CD4-positive, alpha-beta T cell treated with Interleukin-17A for 4 hours (primary cell): ENCODE measurements at regions not wholly inside any gene's neighbourhood (a gene's known extent, or its start where the extent isn't known, plus 50 kb on each side); places are given as distances from the start of the nearest gene placed in this dataset.
"Not testable (repeated sequence)": the region's sequence is repeated elsewhere in the genome, so short reads cannot be mapped to it uniquely, and the experiment has no call there.

Experiments used
- DNase-seq: peaks from one replicate; pipeline ENCODE4 v3.0.0-alpha.2; 2020; ENCODE audit warnings: mixed read lengths

DNA sequence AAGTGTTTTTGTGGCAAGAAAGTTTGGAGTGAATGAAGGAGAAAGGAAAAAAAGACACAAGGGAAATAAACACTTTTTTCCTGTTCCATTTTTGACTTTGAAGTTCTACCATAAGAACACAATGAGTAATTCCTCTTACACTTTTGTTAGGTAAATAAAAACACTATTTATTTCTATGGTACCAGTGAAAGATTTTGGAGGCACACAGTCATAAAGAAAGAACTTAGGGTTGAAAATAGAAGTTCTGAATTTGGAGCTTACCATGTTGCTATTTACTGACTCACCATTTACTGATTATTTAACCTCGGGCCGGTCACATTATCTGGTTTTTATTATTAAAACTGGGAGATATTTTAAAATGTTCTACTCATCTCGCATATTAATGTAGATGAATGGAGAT is 367.8 kb downstream of the TLE1 start:
- DNase-seq = no peak

DNA sequence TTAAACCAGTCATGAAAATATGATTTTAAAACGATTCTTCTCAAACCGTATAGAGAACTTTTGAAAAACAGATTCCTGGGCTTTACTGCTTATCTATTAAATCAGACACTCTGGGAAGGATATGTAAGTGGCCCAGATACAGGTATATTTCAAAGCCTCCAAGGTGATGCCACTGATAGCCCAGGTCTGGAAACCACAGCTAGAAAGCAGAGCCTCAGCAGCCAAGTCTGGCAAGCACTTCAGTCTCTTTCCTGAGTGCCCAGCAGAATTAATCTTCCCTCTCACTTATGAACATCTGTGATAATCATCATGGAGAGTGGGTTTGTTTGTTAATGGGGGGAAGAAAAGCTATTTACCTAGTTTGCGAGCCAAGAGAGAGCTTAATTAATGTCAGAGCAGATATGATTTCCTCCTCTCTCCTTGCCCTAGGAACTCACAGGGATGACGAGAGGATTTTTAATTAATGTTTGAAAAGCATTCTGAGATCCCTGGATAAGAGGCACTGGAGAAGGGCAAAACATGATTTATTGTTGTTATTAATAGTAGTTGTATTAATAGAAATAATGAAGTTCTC is 368.4 kb downstream of the TLE1 start:
- no peak for DNase-seq

- no peak for DNase-seq
These were observed 370.8 kb downstream of the TLE1 start for GRCh38 chr9:81318571-81318970.

DNA sequence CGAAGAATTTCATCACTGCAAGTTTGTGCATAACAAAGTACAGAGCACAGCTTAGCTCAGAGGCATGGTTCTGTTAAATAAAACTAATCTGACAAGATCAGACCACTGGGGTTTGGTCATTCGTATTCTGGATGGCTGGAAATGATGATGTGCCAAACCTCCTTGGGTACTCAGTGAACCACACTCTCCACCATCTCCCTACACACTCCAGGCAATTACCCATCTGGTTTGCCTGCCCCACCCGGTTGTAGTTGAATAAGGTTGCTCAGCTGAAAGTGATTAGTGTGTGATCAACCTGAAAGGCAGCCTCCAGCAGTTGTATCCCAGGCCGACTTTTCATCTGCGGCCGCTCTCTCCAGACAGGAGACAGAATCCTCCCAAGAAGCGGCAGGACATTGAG is 371.4 kb downstream of the TLE1 start:
- no peak for DNase-seq

DNA sequence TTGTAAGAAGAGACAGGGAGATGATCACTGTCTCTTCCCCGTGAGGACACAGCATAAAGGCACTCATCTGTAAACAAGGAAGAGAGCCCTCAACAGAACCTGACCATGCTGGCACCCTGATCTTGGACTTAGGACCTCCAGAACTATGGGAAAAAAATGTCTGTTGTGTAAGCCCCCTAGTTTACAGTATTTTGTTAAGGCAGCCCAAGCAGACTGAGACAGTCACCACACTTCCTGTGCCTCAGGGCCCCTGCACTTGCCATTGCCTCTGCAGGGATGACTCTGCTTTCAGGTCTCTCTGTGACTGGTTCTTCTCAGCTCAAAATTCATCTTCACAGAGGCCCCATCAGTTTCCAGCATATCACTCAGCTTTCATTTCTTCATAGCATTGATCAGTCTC is 372.1 kb downstream of the TLE1 start:
- no peak for DNase-seq

DNA sequence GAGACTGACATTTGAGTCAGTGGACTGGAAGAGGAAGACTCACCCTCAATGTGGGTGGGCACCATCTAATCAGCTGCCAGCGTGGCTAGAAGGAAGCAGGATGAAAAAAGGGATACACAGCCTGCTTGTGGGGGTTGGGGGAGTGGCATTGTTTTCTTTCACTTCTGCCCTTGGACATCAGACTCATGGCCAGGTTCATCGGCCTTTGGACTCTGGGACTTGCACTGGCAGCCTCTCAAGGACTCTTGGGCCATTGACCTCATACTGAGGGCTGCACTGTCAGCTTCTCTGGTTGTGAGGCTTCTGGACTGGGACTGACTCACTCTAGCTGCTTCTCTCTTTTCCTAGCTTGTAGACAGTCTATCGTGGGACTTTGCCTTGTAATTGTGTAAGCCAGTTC is 374.9 kb downstream of the TLE1 start:
- DNase-seq = no peak

DNA sequence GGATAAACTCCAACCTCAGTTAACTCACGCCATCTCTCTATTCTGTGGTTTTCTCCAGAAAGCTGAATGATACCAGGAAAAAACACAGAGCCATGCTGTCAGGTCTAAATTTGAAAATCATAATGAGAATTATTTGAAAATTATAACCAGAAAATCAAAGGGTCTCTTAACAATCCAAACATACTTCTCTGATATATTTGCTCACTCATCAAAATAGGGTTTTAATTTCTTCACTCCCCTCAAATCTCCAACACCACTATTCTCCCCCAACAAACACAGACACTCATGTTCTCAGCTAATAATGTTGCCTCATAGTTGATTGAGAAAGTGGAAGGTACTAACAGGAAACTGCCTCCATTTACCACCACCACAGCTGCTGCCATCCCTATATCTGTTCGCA is 375.5 kb downstream of the TLE1 start:
- no peak for DNase-seq

DNA sequence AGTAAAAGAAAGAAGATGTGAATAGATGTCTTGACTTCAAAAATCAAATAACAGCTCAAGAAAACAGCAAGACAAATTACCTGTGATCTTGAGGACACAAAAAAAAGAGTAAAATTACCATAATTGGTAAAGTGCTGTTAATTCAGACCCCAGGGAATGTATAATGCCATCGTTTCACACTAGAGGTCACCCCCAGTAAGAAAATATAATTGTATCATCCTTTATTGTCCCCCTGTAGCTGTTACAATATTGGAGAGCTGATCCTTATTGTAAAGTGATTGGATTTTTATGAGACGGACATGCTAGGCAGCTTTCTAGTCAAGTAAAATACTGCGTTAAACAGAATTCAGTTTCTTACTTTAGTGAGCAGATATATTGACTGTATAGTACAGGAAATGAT is 377.0 kb downstream of the TLE1 start:
- DNase-seq = no peak

DNA sequence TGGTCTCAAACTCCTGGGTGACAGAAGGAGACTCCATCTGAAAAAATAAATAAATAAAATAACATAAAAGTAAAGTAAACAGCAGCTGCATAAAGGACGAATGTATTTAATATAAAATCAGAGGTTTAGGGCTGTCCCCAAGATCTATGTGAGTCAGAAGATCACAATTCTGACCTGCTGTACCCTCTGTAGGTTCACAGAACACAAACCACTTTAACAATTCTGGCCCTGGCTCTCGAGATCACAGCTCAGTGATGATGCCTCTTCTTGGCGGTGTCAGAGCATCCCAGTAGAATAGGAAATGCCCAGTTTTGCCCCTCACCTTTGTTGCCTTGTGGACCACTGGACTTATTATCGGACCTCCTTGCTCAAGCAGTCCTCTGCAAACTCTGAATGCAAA is 380.9 kb downstream of the TLE1 start:
- DNase-seq = no peak

- not testable (repeated sequence) for DNase-seq
These were observed 381.6 kb downstream of the TLE1 start for GRCh38 chr9:81307791-81308190.

DNA sequence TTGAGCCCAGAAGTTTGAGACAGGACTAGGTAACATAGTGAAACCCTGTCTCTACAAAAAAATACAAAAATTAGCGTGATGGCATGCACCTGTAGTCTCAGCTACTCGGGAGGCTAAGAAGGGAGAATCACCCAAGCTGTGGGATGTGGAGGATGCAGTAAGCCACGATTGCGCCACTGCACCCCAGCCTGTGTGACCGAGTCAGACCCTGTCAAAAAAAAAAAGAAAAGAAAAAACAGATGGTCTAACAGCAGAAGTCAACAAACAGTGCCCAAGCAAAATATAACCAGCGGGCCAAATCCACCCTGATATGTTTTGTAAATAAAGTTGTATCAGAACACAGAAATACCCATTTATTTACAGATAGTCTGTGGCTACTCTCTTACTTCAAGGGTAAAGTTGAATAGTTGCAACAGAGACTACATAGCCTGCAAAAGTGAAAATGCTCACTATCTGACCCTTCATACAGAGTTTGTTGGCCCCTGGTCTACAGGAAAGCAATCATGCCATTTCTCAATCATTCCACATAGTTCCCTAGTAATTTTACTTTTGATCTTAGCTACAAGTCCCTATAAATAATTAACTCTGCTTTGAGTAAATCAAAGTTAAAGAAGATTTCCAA is 383.7 kb downstream of the TLE1 start:
- no peak for DNase-seq

- no peak for DNase-seq
These were observed 385.7 kb downstream of the TLE1 start for GRCh38 chr9:81303658-81304057.

- no peak for DNase-seq
These were observed 395.7 kb downstream of the TLE1 start for GRCh38 chr9:81293651-81294050.

GRCh38 chr9:81292056-81292805 is 397.1 kb downstream of the TLE1 start:
- no peak for DNase-seq

- no peak for DNase-seq
These were observed 399.7 kb downstream of the TLE1 start for GRCh38 chr9:81289622-81290021.

DNA sequence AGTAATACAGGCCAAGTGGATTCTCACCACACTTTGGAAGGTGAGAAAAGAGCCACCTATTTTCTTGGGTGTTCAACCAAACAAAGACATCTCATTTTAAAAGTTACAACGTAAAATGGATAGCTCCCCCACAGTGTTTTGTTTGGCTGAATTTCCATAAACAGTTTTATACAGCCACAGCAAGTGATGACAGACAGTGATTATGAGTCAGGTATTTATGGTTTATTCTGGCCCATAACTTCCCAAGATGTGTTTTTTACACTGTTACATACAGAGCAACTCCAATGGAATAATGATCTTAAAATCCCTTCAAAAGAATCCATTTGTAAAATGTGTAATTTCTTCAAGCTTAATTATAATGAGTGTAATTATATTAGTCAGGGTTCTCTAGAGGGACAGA is 421.3 kb downstream of the TLE1 start:
- no peak for DNase-seq

- DNase-seq = no peak
These were observed 422.7 kb downstream of the TLE1 start for GRCh38 chr9:81266674-81267073.

- no peak for DNase-seq
These were observed 423.3 kb downstream of the TLE1 start for GRCh38 chr9:81266086-81266485.

DNA sequence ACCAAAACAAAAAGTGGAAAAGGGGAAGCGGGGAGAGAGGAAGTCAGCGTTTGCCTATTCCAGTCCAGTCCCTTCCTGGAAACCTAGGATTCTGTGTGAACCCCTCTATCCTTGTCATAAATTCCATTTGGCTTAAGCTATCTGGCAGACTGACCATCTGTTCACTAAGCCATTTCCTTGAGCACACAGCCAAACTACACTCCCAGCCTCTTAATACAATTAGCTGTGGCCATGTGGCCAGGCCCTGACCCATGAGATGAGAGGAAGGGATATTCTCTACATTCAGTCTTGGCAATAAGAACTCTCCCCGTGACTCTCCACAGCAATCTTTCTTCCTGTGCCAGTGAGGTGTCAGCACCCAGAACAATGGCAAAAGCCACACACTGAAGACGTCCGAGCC is 424.8 kb downstream of the TLE1 start:
- no peak for DNase-seq

DNA sequence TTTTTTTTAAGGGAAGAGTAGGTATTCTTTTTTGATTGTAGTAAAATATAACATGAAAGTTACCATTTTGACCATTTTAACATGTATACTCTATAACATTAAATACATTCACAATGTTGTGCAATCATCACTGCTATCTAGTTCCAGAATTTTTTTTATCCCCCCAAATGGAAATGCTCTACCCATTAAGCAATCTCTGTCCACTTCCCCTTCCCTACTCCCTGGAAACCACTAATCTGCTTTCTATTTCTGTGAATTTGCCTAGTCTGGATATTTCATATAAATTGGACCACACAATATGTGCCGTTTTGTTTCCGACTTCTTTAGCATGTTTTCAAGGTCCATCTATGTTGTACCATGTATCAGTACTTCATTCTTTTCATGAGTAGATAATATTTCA is 429.5 kb downstream of the TLE1 start:
- DNase-seq = no peak

GRCh38 chr9:81256368-81256767 is 433.0 kb downstream of the TLE1 start:
- DNase-seq = no peak

GRCh38 chr9:81250606-81251005 is 438.7 kb downstream of the TLE1 start:
- no peak for DNase-seq

- no peak for DNase-seq
These were observed 439.3 kb downstream of the TLE1 start for GRCh38 chr9:81250041-81250440.

GRCh38 chr9:81245254-81245956 is 443.9 kb downstream of the TLE1 start:
- no peak for DNase-seq
